Medulla oblongata (tissue), 1 donor: ENCODE measurements at regions not wholly inside any gene's neighbourhood (a gene's known extent, or its start where the extent isn't known, plus 50 kb on each side); places are given as distances from the start of the nearest gene placed in this dataset.
A peak's percentile ranks its signal among the peaks of the same experiment; 100 is the strongest.

ENCODE experiments used
- DNase-seq: peaks from one replicate; pipeline ENCODE4 v3.0.0-alpha.2; 2015; ENCODE audit errors: extremely low spot score

- DNase-seq = no peak
Observed at GRCh38 chr20:1790386-1790785, 104.8 kb upstream of the SIRPA start.

- no peak for DNase-seq
Observed at GRCh38 chr20:1788044-1788443, 107.2 kb upstream of the SIRPA start.

- no peak for DNase-seq
Observed at GRCh38 chr20:1786486-1786885, 108.7 kb upstream of the SIRPA start.

- DNase-seq = no peak
Observed at GRCh38 chr20:1784586-1784985, 110.6 kb upstream of the SIRPA start.

- DNase-seq = no peak
Observed at GRCh38 chr20:1783245-1783644, 112.0 kb upstream of the SIRPA start.

- DNase-seq = no peak
Observed at GRCh38 chr20:1782181-1782580, 113.0 kb upstream of the SIRPA start.

GRCh38 chr20:1779567-1779966 is 115.6 kb upstream of the SIRPA start:
- DNase-seq = no peak

- DNase-seq = no peak
Observed at GRCh38 chr20:1778338-1778737, 116.9 kb upstream of the SIRPA start.

- DNase-seq = no peak
Observed at GRCh38 chr20:1777476-1777820, 117.8 kb upstream of the SIRPA start.

- DNase-seq = peak; percentile 94
Observed at GRCh38 chr20:1776681-1777475, 118.3 kb upstream of the SIRPA start.

GRCh38 chr20:1775117-1775516 is 117.5 kb upstream of the SIRPG start:
- peak; percentile 13 for DNase-seq

GRCh38 chr20:1774479-1774878 is 116.9 kb upstream of the SIRPG start:
- no peak for DNase-seq

- no peak for DNase-seq
Observed at GRCh38 chr20:1773816-1774215, 116.2 kb upstream of the SIRPG start.

- no peak for DNase-seq
Observed at GRCh38 chr20:1769491-1769890, 111.9 kb upstream of the SIRPG start.

GRCh38 chr20:1766731-1767130 is 109.2 kb upstream of the SIRPG start:
- no peak for DNase-seq

GRCh38 chr20:1764136-1765033 is 106.8 kb upstream of the SIRPG start:
- DNase-seq = peak; percentile 93

GRCh38 chr20:1761598-1761997 is 104.0 kb upstream of the SIRPG start:
- no peak for DNase-seq

- no peak for DNase-seq
Observed at GRCh38 chr20:1761116-1761515, 103.5 kb upstream of the SIRPG start.

- DNase-seq = no peak
Observed at GRCh38 chr20:1758765-1759164, 101.2 kb upstream of the SIRPG start.

- DNase-seq = peak; percentile 37
Observed at GRCh38 chr20:1757606-1758512, 100.3 kb upstream of the SIRPG start.

GRCh38 chr20:1757072-1757471 is 99.5 kb upstream of the SIRPG start:
- no peak for DNase-seq

GRCh38 chr20:1754749-1755148 is 97.2 kb upstream of the SIRPG start:
- DNase-seq = no peak
